Esophagus squamous epithelium (tissue), 4 donors: ENCODE measurements at regions not wholly inside any gene's neighbourhood (a gene's known extent, or its start where the extent isn't known, plus 50 kb on each side); places are given as distances from the start of the nearest gene placed in this dataset.

ENCODE experiments used
- POLR2A ChIP-seq, 4 donors: fragments of 450-650 bp; IDR thresholded peaks; one replicate each; pipeline ENCODE4 v1.6.1; 2017; ENCODE audit warnings: antibody characterized with exemption in 4 of 4, mild to moderate bottlenecking in 4 of 4, moderate library complexity in 3 of 4
- TF ChIP-seq, protein P1 (sequence below), 6 experiments: fragments of 450-650 bp in 4 of 6; fragments of 200-600 bp in 2 of 6; sonication (generic) in 2 of 6; IDR thresholded peaks; one replicate each; pipeline ENCODE4 v1.5.1; 2016 to 2019; ENCODE audit warnings: antibody characterized with exemption in 6 of 6, mild to moderate bottlenecking in 4 of 6, moderate library complexity in 4 of 6

DNA sequence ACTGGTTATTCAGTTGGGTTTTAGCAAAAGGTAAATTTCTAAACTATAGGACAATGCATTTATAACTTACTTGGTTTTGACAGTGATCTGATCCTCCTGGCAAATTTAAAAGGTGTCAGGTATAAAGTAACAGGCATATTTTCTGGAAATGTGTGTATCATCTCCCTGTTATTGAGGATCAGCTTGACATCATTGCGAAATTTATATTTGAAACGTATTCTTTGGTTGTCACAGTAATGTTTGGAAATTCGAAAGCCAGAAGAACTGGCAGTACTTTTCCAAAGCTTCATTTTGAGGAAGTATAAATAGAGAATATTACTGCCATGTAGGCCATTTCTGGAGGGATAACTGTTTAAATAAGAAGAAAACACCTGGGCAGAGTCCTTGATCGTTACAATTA, 422.2 kb upstream of the NRXN1 start:
- TF ChIP-seq, protein P1, sequence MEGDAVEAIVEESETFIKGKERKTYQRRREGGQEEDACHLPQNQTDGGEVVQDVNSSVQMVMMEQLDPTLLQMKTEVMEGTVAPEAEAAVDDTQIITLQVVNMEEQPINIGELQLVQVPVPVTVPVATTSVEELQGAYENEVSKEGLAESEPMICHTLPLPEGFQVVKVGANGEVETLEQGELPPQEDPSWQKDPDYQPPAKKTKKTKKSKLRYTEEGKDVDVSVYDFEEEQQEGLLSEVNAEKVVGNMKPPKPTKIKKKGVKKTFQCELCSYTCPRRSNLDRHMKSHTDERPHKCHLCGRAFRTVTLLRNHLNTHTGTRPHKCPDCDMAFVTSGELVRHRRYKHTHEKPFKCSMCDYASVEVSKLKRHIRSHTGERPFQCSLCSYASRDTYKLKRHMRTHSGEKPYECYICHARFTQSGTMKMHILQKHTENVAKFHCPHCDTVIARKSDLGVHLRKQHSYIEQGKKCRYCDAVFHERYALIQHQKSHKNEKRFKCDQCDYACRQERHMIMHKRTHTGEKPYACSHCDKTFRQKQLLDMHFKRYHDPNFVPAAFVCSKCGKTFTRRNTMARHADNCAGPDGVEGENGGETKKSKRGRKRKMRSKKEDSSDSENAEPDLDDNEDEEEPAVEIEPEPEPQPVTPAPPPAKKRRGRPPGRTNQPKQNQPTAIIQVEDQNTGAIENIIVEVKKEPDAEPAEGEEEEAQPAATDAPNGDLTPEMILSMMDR (IDR thresholded peaks at IDR 0.05), result no peak
- TF ChIP-seq POLR2A (IDR thresholded peaks at IDR 0.05), result no peak
